ENCODE measurements at regions not wholly inside any gene's neighbourhood (a gene's known extent, or its start where the extent isn't known, plus 50 kb on each side); places are given as distances from the start of the nearest gene placed in this dataset.

GRCh38 chr7:121730869-121731268 is 142.1 kb upstream of the PTPRZ1 start:
- TF ChIP-seq CTCF (IDR thresholded peaks at IDR 0.05): no peak
- no peak for TF ChIP-seq EP300 (IDR thresholded peaks at IDR 0.05)
- no peak for TF ChIP-seq POLR2A (IDR thresholded peaks at IDR 0.05; ENCODE audit: low read depth)
- no peak for TF ChIP-seq POLR2AphosphoS5 (IDR thresholded peaks at IDR 0.05)

All from esophagus muscularis mucosa (tissue), 4 donors.